Forelimb muscle (tissue), 1 donor: ENCODE measurements at regions not wholly inside any gene's neighbourhood (a gene's known extent, or its start where the extent isn't known, plus 50 kb on each side); places are given as distances from the start of the nearest gene placed in this dataset.
"Not testable (repeated sequence)": the region's sequence is repeated elsewhere in the genome, so short reads cannot be mapped to it uniquely, and the experiment has no call there.

ENCODE experiments used
- DNase-seq: peaks from one replicate; pipeline ENCODE4 v3.0.0-alpha.2; 2013; ENCODE audit warnings: low read depth

DNA sequence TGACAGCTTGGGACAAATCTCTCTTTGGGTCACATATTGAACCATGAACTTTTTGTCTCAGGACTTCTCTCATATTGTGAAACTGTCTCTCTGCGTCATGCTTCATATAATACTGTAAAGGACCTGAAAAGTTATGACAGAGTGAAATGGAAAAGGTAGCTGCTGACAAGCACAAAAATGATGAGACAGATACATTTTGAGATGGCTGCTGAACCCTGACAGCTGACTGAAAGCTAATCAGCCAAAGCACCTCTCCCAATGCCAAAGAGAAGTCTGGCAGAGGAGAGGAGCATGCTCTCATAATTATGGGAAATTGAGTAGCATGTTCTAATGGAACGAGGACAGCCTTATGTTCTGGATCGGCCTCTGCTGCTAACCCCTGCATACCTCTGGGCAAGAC lies 873.4 kb upstream of the ADGRL3 start:
- DNase-seq, result no peak

DNA sequence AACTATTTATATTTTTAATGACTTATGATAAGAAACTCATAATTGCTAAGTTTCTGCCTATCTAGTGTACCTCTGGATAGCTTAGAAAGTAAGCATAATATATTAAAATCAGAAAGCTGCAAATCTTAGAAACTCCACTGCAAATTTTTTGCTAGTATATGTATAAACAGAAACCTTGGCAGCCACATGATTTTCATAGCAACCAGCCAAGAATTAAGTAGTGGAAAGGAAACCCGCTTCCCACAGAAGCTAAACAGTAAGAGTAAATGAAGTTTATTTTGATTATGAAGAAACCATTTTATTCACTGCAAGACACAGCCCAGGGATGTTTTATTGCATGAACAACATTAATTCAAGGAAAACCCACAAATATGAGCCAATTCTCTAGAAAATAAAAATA lies 872.5 kb upstream of the ADGRL3 start:
- no peak for DNase-seq

DNA sequence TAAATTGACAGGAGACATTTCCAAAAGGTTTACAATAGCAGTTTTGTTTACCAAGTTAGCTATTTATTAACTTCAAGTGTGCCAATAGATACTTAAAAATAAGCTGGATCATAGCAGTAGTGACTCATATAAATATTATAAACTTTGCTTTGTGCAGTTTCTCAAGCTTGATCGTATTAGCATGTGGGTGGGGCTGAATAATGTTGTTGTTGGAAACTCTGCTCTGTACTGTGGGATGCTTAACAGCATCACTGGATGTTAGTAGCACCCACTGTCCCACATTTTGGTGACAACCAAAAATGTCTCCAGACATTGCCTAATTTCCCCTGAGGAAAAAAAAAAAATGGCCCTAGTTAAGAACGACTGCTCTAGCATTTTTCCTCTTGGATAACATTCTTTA lies 855.2 kb upstream of the ADGRL3 start:
- peak; percentile 20 for DNase-seq

DNA sequence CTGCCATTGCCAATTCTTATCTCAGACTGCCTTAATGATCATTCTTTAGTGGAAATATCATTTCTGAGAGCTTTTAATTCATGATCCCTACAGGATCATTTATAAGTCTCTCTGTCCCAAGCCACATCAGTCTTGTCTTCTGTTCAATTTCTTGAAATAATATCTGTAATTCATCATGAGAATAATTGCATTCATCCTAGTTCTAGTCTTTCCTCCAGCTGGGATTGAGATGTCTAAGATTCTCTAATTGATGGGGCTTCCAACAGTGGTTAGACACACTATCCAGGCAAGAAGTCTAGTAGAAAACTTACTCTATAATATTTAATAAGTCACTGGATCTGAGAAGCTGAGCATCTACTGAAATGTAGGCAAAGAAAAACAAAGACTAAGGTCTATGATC lies 854.7 kb upstream of the ADGRL3 start:
- DNase-seq, result peak; percentile 14

DNA sequence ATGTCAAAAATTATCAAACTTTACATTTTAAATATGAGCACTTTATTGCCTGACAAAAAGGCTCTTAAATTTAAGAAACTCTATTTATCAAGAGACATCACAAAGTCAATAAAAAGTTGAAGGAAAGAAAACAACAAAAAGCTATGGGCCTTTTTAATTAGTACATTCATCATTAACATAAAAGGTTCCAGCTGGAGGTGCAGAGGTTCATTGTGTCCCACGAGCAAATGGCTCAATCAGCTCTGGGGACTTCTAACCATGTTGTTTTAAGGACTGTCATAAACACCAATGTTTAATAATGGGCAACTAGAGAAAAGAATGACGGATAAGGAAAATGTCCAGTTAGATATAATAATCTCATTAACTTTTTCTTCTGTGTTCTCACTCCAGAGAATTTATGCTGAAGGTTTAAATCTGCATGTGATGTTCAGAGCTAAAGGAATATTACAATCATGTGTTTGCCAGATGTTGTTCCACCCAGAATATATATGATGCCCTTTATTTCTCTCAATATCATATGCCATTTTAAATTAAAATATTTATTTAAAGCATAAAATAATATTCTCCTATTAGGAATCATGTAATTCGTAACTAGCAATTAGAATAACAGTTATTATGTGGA lies 840.3 kb upstream of the ADGRL3 start:
- no peak for DNase-seq

DNA sequence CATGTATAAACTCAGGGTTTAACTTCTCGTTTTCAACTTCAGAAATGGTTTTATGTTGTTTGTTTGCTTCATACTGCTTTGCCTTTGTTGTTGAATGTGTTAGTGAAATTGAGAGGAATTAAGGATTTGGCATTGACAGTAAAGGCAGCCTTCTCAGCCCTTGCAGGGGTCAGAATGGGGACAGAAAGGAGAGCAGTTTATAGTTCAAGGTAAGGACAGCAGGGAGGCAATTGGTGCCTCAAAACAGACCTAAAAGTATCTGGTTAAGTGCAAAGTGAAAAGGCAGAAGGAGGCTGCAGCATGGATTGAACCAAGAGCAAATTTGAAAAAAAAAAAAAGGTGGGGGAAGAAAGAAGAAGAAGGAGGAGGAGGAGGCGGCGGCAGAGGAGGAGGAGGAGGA lies 835.0 kb upstream of the ADGRL3 start:
- DNase-seq, result no peak

DNA sequence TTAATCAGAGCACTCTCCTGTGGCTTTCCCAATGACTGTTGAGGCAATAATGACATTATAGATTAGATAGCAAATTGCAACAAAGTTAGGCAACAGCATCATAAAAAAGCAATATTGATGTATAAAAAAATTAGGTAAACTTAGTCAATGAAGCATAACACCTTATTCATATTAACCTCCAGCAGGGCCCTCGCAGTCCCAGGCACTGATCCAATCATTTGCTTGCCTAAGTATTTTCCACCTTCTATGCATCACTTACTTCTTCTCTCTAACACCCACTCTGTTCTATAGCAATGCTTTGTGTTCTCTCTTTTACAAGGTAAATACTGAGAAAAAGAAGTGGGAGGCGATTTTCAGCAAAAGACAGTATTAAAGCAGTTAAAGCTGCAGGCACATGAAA lies 833.5 kb upstream of the ADGRL3 start:
- no peak for DNase-seq

DNA sequence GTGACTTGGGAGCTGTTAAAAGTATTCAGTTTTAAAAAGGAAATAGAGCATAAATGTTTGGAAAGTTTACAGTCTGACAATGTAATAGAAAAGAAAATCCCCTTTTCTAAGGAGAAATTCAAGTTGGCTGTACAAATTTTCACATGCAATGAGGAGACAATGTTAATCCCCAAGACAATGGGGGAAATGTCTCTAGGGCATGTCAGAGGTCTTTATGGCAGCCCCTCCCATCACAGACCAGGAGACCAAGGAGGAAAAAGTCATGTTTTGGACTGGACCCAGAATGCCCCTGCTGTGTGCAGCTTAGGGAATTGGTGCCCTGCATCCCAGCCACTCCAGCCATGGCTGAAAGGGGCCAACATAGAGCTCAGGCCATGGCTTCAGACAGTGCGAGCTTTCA lies 831.1 kb upstream of the ADGRL3 start:
- no peak for DNase-seq

DNA sequence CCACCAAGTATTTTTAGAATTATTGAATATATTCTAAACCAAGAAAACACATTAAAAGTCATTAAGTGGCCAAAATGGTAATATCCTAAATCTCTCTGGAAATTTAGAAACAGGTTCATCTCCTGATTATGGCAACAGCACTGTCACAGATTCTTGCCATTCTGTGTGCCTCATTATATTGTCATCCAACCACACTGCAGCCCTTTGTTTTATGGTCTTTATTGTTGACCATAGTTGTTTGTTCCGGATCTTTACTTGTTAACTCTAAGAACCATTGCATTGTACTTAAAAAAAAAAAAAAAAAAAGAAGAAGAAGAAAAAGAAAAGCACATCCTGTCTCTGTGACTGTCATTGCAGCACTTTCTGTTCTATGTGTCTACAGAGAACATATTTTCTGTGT lies 822.1 kb upstream of the ADGRL3 start:
- DNase-seq, result no peak

DNA sequence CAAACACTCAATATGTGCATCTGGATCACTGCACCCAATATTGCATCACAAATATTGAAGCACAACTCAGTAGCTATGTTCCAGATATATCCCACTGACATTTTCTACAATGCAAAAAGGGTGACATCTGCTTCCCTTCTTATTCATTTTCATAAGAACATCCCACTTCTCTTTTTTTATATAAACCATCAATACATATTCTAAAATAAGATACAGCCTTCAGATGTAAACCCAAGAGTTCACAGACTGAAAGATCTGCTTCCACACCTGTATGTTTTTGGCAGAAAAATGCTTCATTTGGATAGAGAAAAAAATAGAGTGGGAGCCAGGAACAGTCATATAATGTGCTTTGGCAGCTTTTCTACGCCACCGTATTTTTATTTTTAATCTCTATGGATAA lies 815.6 kb upstream of the ADGRL3 start:
- DNase-seq, result no peak

DNA sequence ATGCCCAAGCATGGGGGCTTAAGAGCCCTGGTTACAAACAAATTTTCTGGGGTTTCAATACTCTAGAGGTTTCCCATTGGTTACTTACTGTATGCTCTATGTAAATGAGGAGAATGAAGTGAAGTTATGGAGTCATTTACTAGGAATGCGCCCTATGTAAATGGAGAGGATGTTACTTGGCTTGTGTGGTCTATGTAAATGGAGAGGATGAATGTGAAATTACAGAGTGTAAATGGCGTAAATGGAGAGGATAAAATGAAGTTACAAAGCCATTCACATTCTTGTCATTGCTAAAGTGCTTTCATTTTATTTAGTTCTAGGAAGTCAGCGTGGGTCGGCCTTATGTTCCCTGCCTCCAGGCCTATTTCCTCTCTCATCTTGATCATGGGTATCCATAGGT lies 810.5 kb upstream of the ADGRL3 start:
- DNase-seq, result no peak

DNA sequence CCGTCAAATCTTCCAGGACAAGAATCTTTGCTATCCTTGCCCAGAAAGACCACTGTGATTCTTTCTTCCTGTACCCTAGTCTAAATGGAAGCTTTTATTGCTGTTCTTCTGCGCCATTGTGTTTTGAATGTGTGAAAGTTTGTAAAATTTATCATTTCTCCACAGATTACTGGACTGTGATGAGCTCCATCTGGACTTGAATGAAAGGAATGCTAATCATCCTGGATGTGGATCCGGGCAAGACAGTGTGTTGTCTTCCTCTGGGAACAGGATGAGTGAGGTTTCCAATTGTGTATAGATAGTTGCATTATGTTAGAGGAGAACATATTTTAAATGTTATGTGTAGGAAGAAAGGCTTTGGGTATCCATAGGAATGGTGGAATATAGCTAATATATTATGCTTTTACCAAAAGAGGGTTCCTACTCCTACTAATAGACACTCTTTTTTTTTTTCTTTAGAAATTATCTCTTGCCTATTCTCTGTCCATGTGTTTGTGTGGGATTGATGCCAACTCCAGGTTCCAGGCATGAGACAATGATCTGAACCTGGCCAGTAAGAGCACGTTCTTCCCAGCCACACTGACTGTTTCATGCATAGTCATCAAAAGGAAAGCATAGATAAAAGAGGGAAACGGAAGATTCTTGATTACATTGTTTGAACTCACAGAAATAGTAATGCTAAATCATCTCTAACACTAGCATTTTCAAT lies 803.6 kb upstream of the ADGRL3 start:
- DNase-seq, result no peak

DNA sequence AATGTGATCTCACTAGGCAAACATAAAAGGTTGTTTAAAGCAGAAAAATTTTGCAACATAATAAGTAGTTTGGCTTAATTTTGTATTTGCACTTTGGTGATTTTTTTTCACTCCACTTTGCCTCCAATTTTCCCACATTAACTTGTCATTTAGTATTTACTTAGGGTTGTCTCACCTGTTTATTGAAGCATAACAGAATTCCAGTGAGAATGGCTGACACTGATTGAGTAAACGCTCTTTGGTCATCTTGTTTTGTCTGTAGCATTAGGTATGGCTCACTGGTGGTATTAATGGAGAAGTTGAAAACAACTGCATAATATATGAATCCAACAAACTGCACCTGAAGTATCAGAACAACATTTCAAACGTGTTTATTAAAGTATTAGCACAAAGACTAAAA lies 799.5 kb upstream of the ADGRL3 start:
- no peak for DNase-seq

DNA sequence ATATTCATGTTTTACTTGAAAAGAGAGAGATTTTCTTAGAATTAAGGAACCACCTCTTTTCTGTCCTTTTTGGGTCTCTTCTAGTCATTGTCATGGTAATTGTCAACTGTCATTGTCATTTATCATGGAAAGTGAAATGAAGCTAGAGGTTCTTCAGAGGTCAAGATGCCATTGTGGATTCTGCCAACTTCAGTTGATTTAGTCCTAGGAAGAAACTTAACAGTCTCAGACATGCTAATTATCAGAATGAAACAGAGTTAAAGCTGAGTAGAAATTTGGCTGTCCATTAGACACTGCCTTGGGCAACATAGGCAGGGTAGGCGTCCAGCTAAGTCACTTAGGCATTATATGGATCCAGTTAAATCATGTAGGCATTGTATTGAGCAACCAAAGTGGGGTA lies 796.1 kb upstream of the ADGRL3 start:
- DNase-seq, result no peak

DNA sequence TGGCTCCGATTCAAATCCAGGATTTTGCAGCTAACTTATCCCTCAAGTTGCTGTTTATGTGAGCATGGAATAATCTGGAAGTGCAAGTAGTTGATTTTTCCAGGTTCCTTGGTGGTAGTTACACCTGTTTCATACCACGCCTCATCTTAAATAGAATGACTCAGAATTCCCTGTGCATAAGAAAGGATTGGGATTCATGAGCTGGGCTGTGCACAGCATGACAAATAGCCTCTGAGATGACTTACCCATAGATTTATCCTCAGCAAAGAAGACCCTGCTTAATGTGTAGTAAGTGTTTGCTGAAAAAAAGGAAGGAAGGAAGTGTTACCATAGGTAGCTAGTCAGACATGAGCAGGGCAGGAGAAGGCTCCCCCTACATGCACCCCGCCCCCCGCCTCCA lies 777.7 kb upstream of the ADGRL3 start:
- no peak for DNase-seq

DNA sequence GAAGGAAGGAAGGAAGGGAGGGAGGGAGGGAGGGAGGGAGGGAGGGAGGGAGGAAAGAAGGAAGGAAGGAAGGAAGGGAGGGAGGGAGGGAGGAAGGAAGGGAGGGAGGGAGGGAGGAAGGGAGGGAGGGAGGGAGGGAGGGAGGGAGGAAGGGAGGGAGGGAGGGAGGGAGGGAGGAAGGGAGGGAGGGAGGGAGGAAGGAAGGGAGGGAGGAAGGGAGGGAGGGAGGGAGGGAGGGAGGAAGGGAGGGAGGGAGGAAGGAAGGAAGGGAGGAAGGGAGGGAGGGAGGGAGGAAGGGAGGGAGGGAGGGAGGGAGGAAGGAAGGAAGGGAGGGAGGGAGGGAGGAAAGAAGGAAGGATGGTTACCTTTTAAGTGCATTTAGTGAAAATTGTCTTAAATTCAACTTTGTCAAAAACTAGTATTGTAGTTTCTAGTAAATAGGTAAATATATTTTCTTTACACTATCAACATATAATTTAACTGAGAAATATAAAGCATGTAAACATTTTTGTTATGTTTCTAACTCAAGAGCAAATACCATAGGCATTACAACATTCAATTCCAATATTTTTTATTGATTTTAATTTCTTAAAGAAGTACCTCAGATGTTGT lies 776.4 kb upstream of the ADGRL3 start:
- not testable (repeated sequence) for DNase-seq

DNA sequence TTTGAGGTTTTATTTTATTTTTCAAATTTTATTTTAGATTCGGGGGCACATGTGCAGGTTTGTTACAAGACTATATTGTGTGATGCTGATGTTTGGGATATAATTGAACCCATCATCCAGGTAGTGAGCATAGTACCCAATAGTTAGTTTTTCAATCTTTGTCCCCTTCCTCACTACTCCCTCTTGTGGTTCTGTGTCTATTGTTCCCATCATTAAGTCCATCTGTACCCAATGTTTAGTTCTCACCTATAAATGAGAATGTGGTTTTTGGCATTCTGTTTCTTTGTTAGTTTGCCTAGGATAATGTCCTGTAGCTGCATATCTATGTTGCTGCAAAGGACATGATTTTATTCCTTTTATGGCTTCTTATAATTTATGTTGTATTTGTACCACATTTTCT lies 767.2 kb upstream of the ADGRL3 start:
- no peak for DNase-seq

DNA sequence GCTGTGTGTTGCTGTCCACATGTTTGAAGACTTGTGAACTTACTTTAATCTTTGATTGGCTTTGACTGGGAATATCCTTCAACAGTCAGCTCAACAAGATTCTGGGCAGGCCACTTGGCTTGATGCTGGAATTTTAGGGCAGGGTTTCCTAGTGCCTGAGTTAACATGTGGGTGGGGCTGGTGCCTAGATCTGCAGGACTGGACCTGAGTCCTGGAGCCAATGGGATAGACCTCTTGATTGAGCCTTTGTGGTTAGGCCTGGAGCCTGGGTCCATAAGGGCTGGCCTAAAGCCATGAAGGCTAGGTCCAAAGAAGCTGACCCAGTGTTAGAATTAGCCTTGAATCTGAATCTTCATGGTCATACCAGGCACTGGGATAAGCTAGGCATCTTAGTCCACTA lies 757.1 kb upstream of the ADGRL3 start:
- DNase-seq, result no peak

DNA sequence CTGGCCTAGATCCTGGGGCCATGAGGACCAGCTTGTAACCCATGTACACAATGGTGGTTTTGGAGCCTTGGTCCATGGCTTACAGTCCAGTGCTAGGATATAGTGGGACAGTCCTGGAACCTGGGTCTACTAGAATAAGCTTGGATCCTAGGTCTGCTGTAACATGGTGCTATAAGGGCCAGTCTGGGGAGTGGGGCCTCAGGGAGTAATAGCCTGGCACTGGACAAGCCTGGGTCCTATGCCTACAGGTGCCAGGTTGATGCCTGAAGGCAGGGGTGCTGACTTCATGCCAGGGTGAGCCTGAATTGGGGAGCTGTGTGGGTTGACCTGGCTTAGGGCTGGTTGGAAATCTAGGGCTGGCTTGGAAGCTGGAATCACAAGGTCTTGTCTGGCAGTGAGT lies 756.3 kb upstream of the ADGRL3 start:
- DNase-seq, result no peak

DNA sequence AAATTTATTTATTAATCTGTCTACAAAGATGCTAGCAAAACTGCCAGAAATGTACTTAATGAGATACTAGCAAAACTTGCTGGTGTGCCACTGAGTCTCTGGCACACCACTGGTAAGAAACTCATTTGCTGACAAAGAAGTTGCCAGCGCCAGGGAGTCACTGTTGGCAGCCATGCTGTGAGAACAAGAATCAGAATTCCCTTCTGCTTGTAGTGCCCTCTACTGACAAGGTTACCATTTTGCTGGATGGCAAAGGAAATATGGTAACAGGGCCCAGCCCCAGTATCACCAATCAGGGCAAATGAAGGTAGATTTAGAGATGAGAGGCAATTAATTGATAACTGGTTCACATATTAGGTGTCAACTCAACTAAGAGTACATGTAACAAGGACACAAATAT lies 750.1 kb upstream of the ADGRL3 start:
- no peak for DNase-seq

DNA sequence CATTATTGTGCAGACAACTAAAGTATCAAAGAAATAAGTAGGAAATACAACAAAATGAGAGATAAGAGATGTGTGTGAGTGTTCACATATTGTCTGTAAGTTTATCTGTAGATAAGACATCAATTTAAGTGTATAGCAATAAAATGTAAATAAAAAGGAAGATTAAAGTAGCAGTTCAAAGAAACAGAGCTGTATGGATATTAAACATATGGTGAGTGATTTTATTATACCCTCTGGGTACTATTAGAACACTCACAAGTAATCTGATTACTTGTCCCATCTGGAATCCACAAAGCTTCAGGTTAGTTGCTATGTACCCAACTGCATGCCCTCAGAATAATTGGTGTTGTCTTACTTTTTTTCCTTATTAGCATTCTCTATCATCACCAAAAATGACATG lies 747.9 kb upstream of the ADGRL3 start:
- DNase-seq, result no peak

DNA sequence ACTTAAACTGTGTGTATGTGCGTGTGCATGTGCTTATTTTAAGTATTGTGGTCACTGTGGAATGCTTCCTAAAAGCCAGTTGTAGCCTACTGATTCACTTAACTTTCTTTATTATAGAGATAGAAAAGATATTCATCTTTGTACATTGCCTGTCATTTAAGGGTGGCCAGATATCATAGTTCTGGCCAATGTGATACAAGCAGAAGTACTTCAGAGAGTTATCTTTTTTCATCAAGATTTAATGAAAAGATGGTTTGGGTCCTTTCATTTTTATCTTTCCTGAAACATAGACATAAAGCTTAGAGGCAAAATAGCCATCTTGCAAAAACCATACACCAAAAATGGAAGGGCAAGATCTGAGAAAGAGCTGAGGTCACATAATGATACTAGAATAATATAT lies 744.7 kb upstream of the ADGRL3 start:
- DNase-seq, result no peak

DNA sequence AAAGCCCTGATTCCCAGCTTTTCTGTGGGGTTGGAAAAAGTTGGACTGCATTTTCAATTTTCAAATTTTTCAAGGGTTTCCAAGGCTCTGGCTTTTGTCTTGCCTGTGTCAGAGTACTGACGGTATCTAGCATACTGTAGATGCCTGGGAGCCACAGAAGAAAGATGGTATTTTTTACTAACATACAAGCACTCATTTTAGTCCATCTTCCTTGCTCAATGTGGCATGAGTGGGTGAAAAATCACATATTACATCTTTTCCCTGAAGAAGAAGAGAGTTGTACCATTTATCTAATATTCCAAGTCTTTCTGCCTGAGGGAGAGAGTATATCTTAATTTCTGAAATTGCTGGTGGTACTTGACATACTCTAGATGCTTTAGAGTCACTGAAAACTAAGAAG lies 738.6 kb upstream of the ADGRL3 start:
- DNase-seq, result no peak
